ENCODE measurements at regions not wholly inside any gene's neighbourhood (a gene's known extent, or its start where the extent isn't known, plus 50 kb on each side); places are given as distances from the start of the nearest gene placed in this dataset.

DNA sequence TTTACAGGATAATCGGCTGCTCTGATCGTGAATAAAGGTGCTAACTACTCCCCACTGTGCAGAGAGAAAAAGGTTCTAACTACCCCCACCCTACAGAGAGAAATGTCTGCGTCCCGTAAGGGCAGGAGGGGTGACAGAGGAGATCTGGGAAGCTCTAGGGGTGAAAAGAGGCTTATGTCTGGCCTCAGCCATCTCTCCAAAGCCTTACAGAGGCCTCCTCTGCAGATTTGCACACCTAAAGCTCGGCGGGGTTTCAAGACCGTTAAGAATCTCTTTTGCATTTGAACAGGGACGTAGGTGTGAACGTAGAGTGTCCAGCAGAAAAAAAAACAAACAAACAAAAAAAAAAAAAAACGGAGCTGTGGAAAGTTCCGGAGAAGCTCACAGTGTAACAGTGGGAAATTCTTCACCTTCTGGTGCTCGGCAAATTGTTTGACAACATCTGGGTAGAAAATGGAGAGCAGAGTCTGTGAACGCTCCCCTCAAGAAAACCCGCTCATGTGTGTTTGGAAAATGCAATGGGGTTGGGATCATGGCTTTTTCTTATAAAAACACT, 161.0 kb downstream of the SHOX start:
- H3K27ac ChIP-seq: no peak overlapping the region
- no peaks in the 10 kb centered on the region for H3K36me3 ChIP-seq
- TF ChIP-seq, protein P1, sequence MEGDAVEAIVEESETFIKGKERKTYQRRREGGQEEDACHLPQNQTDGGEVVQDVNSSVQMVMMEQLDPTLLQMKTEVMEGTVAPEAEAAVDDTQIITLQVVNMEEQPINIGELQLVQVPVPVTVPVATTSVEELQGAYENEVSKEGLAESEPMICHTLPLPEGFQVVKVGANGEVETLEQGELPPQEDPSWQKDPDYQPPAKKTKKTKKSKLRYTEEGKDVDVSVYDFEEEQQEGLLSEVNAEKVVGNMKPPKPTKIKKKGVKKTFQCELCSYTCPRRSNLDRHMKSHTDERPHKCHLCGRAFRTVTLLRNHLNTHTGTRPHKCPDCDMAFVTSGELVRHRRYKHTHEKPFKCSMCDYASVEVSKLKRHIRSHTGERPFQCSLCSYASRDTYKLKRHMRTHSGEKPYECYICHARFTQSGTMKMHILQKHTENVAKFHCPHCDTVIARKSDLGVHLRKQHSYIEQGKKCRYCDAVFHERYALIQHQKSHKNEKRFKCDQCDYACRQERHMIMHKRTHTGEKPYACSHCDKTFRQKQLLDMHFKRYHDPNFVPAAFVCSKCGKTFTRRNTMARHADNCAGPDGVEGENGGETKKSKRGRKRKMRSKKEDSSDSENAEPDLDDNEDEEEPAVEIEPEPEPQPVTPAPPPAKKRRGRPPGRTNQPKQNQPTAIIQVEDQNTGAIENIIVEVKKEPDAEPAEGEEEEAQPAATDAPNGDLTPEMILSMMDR (IDR thresholded peaks at IDR 0.05): no peak
- TF ChIP-seq POLR2A (IDR thresholded peaks at IDR 0.05) (no peak), EP300 (IDR thresholded peaks at IDR 0.05) (no peak)
- peaks cover 0 to 22% of the 10 kb centered on the region in 2 donors for H3K27me3 ChIP-seq
- peaks cover 0 to 31% (median 0%) of the 10 kb centered on the region in 4 donors for H3K9me3 ChIP-seq
- no peaks in the 10 kb centered on the region for H3K4me1 ChIP-seq
- no peak overlapping the region for H3K4me3 ChIP-seq
- 38% methylated on average over 14 of the region's 14 CpGs for WGBS, 2 donors
- no peak for DNase-seq (ENCODE audit: low spot score in 2 of 2)

DNA sequence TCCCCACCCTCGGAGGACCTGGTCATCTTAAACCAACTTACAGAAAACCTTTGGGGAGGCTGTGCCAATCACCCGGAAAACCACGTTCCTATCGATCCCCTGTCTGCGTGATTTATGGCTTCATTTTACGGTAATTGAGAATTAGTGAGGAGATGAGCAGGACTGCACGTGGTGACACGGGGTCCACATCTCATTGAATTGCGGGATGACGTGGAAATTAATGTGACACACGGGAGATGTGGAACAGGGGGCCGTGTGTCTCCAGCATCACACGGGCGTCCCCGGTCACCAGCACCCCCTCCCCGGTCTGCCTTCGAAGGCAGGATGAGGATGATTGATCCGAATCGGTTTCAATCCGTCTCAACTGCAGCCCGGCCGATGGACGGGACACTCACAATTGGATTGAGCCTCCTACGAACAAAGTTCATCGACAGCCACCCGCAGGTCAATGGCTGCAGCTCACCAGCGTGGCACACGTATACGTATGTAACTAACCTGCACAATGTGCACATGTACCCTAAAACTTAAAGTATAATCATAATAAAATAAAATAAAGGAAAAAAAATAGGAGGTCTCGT, 160.3 kb downstream of the SHOX start:
- peaks cover 0 to 35% (median 0%) of the 10 kb centered on the region in 4 donors for H3K9me3 ChIP-seq
- no peak for DNase-seq (ENCODE audit: low spot score in 2 of 2)
- H3K27me3 ChIP-seq: peaks cover 0 to 22% of the 10 kb centered on the region in 2 donors
- 21 to 23% methylated on average over 30 of the region's 30 CpGs for WGBS, 2 donors
- H3K4me1 ChIP-seq: no peaks in the 10 kb centered on the region
- no peaks in the 10 kb centered on the region for H3K36me3 ChIP-seq
- TF ChIP-seq POLR2A (IDR thresholded peaks at IDR 0.05) (no peak), EP300 (IDR thresholded peaks at IDR 0.05) (no peak)
- TF ChIP-seq, protein P1 (IDR thresholded peaks at IDR 0.05): no peak
- no peak overlapping the region for H3K27ac ChIP-seq
- no peak overlapping the region for H3K4me3 ChIP-seq

DNA sequence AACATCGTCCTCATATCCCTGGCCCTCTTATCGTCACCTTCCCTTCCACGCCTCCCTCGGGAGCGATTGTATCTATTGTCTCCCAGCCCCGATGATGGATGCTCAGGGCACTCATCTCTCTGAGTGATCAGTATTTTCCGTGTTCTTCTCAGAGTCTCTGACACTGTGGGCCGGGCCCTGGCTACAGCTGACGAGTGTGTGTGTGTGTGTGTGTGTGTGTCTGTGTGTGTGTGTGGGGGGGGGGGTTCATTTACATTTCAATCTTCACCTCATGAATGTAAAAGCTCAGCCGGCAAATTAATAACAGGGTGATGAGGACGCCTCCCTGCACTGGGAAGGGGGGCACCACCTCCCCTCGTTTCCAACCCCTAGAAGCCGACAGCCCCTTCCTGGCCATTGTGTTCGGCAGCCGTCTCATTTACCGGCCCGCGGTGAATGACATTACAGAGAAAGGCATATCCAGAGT, 159.5 kb downstream of the SHOX start:
- no peaks in the 10 kb centered on the region for H3K4me1 ChIP-seq
- H3K4me3 ChIP-seq: no peak overlapping the region
- WGBS, 2 donors: 16 to 22% methylated on average over 18 of the region's 18 CpGs
- no peak for DNase-seq (ENCODE audit: low spot score in 2 of 2)
- H3K36me3 ChIP-seq: no peaks in the 10 kb centered on the region
- H3K27ac ChIP-seq: no peak overlapping the region
- H3K9me3 ChIP-seq: peaks cover 0 to 35% (median 0%) of the 10 kb centered on the region in 4 donors
- TF ChIP-seq, protein P1 (IDR thresholded peaks at IDR 0.05): no peak
- no peak for TF ChIP-seq EP300 (IDR thresholded peaks at IDR 0.05)
- TF ChIP-seq POLR2A (IDR thresholded peaks at IDR 0.05): no peak
- peaks cover 0 to 22% of the 10 kb centered on the region in 2 donors for H3K27me3 ChIP-seq

DNA sequence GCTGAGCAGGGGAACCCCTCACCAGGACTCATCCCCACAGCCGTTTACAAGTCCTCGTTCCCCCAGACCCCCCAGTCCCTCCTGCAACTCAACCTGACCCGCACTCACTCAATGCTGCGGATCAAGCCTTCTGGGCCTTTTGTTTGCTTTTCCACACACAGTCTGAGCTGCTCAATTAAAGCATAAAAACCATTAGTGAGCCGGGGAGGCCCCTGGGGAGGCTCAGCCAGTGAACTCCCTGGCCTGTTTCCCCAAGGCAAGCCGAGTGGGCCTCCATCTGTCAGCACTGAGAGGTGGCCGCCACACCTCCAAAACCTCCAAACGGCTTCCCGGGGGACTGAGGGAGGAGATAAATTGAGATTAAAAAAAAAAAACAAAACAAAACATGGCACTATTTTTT, 158.5 kb downstream of the SHOX start:
- peaks cover 0 to 22% of the 10 kb centered on the region in 2 donors for H3K27me3 ChIP-seq
- peaks cover 0 to 35% (median 0%) of the 10 kb centered on the region in 4 donors for H3K9me3 ChIP-seq
- WGBS, 2 donors: 27 to 29% methylated on average over 9 of the region's 9 CpGs
- H3K4me3 ChIP-seq: no peak overlapping the region
- TF ChIP-seq EP300 (IDR thresholded peaks at IDR 0.05): no peak
- TF ChIP-seq, protein P1 (IDR thresholded peaks at IDR 0.05): no peak
- TF ChIP-seq POLR2A (IDR thresholded peaks at IDR 0.05): no peak
- H3K36me3 ChIP-seq: no peaks in the 10 kb centered on the region
- no peak for DNase-seq (ENCODE audit: low spot score in 2 of 2)
- no peaks in the 10 kb centered on the region for H3K4me1 ChIP-seq
- no peak overlapping the region for H3K27ac ChIP-seq

DNA sequence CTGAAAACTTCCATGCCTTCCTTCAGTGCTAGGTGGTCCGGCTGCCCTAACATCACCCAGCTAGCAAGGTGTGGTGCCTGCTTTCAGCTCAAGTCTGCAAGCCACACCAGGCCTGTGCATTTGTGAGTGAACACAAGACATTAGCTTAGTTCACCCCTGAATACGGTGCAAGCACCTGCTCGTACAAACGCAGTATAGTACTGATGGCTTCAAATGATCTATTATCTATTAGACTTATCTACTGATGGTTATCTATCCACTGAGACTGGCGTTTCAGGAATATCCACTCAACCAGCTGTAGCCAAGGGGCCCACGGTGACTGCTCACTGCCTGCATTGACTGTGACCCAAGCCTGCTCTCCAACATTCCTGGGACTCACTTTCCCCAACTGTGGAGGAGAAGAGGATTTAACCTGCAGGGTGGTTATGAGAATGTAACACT, 155.9 kb downstream of the SHOX start:
- Histone ChIP-seq H3K4me3 (no peak overlapping the region), H3K9me3 (peaks cover 0 to 19% (median 0%) of the 10 kb centered on the region in 4 donors), H3K4me1 (no peaks in the 10 kb centered on the region), H3K36me3 (no peaks in the 10 kb centered on the region), H3K27ac (no peak overlapping the region), H3K27me3 (peaks cover 0 to 17% of the 10 kb centered on the region in 2 donors)
- no peak for DNase-seq (ENCODE audit: low spot score in 2 of 2)
- WGBS, 2 donors: 66 to 73% methylated on average over 6 of the region's 6 CpGs
- TF ChIP-seq, protein P1 (IDR thresholded peaks at IDR 0.05): no peak
- no peak for TF ChIP-seq EP300 (IDR thresholded peaks at IDR 0.05)
- TF ChIP-seq POLR2A (IDR thresholded peaks at IDR 0.05): no peak
